Upper lobe of right lung (tissue), 1 donor: ENCODE measurements at regions not wholly inside any gene's neighbourhood (a gene's known extent, or its start where the extent isn't known, plus 50 kb on each side); places are given as distances from the start of the nearest gene placed in this dataset.

Experiments used
- ATAC-seq: fragments of 200-7000 bp; cut with Tn5 transposase; one replicate; pipeline ENCODE4 v1.9.1; 2020; ENCODE audit warnings: mild to moderate bottlenecking, moderate library complexity
- DNase-seq: peaks from one replicate; pipeline ENCODE4 v3.0.0-alpha.2; 2020
- H3K27ac ChIP-seq: fragments of 200-600 bp; one replicate; pipeline ENCODE4 v1.8.0; 2022
- H3K27me3 ChIP-seq: fragments of 200-600 bp; one replicate; pipeline ENCODE4 v1.8.0; 2022; ENCODE audit warnings: mild to moderate bottlenecking
- H3K36me3 ChIP-seq: fragments of 200-600 bp; one replicate; pipeline ENCODE4 v1.8.0; 2022
- H3K4me1 ChIP-seq: fragments of 200-600 bp; one replicate; pipeline ENCODE4 v1.8.0; 2022
- H3K4me3 ChIP-seq: fragments of 200-600 bp; one replicate; pipeline ENCODE4 v1.8.0; 2022; ENCODE audit warnings: mild to moderate bottlenecking
- H3K9me3 ChIP-seq: fragments of 200-600 bp; one replicate; pipeline ENCODE4 v1.8.0; 2022
- CTCF ChIP-seq: fragments of 200-600 bp; IDR thresholded peaks from one replicate; pipeline ENCODE4 v1.8.0; 2022; ENCODE audit warnings: antibody characterized with exemption
- intact Hi-C: fragments of 100-400 bp; cut with DNase I; formaldehyde crosslinking; loops from one replicate; pipeline ENCODE4 v1.11.0; 2022
- donor health status: DM: no; HTN: yes; CAD: no; lungs with severe emphysema.

- ATAC-seq: no peak
- H3K27ac ChIP-seq: no peak overlapping the region
Observed at GRCh38 chr6:125489579-125490285, 188.0 kb upstream of the HDDC2 start.

GRCh38 chr6:125491860-125492618 is 190.3 kb upstream of the HDDC2 start:
- no peak for ATAC-seq
- H3K27me3 ChIP-seq: no peaks in the 10 kb centered on the region
- no peak for DNase-seq
- H3K36me3 ChIP-seq: no peaks in the 10 kb centered on the region
- no peak for TF ChIP-seq CTCF
- no peak overlapping the region for H3K27ac ChIP-seq
- no peaks in the 10 kb centered on the region for H3K4me1 ChIP-seq
- intact Hi-C loops: no loop called here
- H3K9me3 ChIP-seq: no peaks in the 10 kb centered on the region
- no peak overlapping the region for H3K4me3 ChIP-seq

More at GRCh38 chr6:125489579-125490285, 188.0 kb upstream of the HDDC2 start:
- Histone ChIP-seq H3K4me1 (no peaks in the 10 kb centered on the region), H3K9me3 (no peaks in the 10 kb centered on the region), H3K27me3 (no peaks in the 10 kb centered on the region), H3K36me3 (no peaks in the 10 kb centered on the region), H3K4me3 (no peak overlapping the region)
- intact Hi-C loops: no loop called here
- no peak for TF ChIP-seq CTCF
- DNase-seq: no peak

- H3K4me1 ChIP-seq: no peaks in the 10 kb centered on the region
- no peaks in the 10 kb centered on the region for H3K27me3 ChIP-seq
- H3K36me3 ChIP-seq: no peaks in the 10 kb centered on the region
- H3K4me3 ChIP-seq: no peak overlapping the region
- no peak overlapping the region for H3K27ac ChIP-seq
- DNase-seq (no peak), ATAC-seq (no peak)
- no peaks in the 10 kb centered on the region for H3K9me3 ChIP-seq
- intact Hi-C loops: no loop called here
- no peak for TF ChIP-seq CTCF
Observed at GRCh38 chr6:125498606-125499005, 196.8 kb upstream of the HDDC2 start.

GRCh38 chr6:125499535-125499934 is 197.8 kb upstream of the HDDC2 start:
- H3K4me1 ChIP-seq: no peaks in the 10 kb centered on the region
- H3K4me3 ChIP-seq: no peak overlapping the region

GRCh38 chr6:125503181-125503580 is 201.4 kb upstream of the HDDC2 start:
- ATAC-seq (no peak), DNase-seq (no peak)
- H3K27ac ChIP-seq: no peak overlapping the region
- H3K4me3 ChIP-seq: no peak overlapping the region
- H3K36me3 ChIP-seq: no peaks in the 10 kb centered on the region
- H3K4me1 ChIP-seq: no peaks in the 10 kb centered on the region
- H3K9me3 ChIP-seq: no peaks in the 10 kb centered on the region
- TF ChIP-seq CTCF: no peak
- no peaks in the 10 kb centered on the region for H3K27me3 ChIP-seq
- intact Hi-C loops: no loop called here

More at GRCh38 chr6:125499535-125499934, 197.8 kb upstream of the HDDC2 start:
- TF ChIP-seq CTCF: no peak
- no peak for DNase-seq
- no peak for ATAC-seq
- intact Hi-C loops: no loop called here
- Histone ChIP-seq H3K27me3 (no peaks in the 10 kb centered on the region), H3K27ac (no peak overlapping the region), H3K9me3 (no peaks in the 10 kb centered on the region), H3K36me3 (no peaks in the 10 kb centered on the region)
